Large intestine (tissue), 3 donors: ENCODE measurements at regions not wholly inside any gene's neighbourhood (a gene's known extent, or its start where the extent isn't known, plus 50 kb on each side); places are given as distances from the start of the nearest gene placed in this dataset.

Experiments
- DNase-seq, 2 donors: peaks; one replicate each; pipeline versions ENCODE4 v3.0.0 to v3.0.0-alpha.2; 2013
- H3K27ac ChIP-seq: one replicate; pipeline ENCODE4 v1.5.1; 2013; ENCODE audit warnings: low read length
- H3K27me3 ChIP-seq: 2 replicates; pipeline ENCODE4 v1.6.1; 2013; ENCODE audit warnings: low read length; ENCODE audit not compliant: control insufficient read depth, insufficient read depth
- H3K36me3 ChIP-seq: 2 replicates; pipeline ENCODE4 v1.6.1; 2013; ENCODE audit warnings: low read length; ENCODE audit not compliant: control insufficient read depth, insufficient read depth
- H3K4me1 ChIP-seq: one replicate; pipeline ENCODE4 v1.6.1; 2013; ENCODE audit warnings: low read length; ENCODE audit not compliant: control insufficient read depth, insufficient read depth
- H3K4me3 ChIP-seq: one replicate; pipeline ENCODE4 v1.5.1; 2013; ENCODE audit warnings: low read length
- H3K9me3 ChIP-seq: one replicate; pipeline ENCODE4 v1.6.1; 2013; ENCODE audit warnings: mild to moderate bottlenecking, low read depth, low read length, moderate library complexity; ENCODE audit not compliant: control insufficient read depth
- WGBS: methylation state at CpG from one replicate; pipeline ENCODE4 v1.1.5; 2013; ENCODE audit warnings: low lambda C conversion rate; ENCODE audit not compliant: insufficient coverage; 5-methylcytosine and 5-hydroxymethylcytosine counted together

GRCh38 chr22:49189871-49190270 is 637.8 kb downstream of the BRD1 start:
- Histone ChIP-seq H3K9me3 (no peaks in the 10 kb centered on the region), H3K4me1 (no peaks in the 10 kb centered on the region), H3K36me3 (no peaks in the 10 kb centered on the region), H3K27me3 (no peaks in the 10 kb centered on the region), H3K4me3 (no peak overlapping the region), H3K27ac (no peak overlapping the region)
- no peak for DNase-seq
- no CpG with 5 or more reads among the region's 14 CpGs for WGBS

- H3K4me3 ChIP-seq, result no peak overlapping the region
- H3K27ac ChIP-seq, result no peak overlapping the region
- no CpG with 5 or more reads among the region's 10 CpGs for WGBS
- DNase-seq, result no peak
- H3K9me3 ChIP-seq, result no peaks in the 10 kb centered on the region
- no peaks in the 10 kb centered on the region for H3K27me3 ChIP-seq
- H3K4me1 ChIP-seq, result no peaks in the 10 kb centered on the region
- H3K36me3 ChIP-seq, result no peaks in the 10 kb centered on the region
Observed at GRCh38 chr22:49188591-49188990, 639.1 kb downstream of the BRD1 start.

GRCh38 chr22:49188091-49188490 is 639.6 kb downstream of the BRD1 start:
- 85% methylated on average over 2 of the region's 8 CpGs for WGBS
- Histone ChIP-seq H3K27me3 (no peaks in the 10 kb centered on the region), H3K36me3 (no peaks in the 10 kb centered on the region), H3K4me3 (no peak overlapping the region), H3K9me3 (no peaks in the 10 kb centered on the region), H3K4me1 (no peaks in the 10 kb centered on the region), H3K27ac (no peak overlapping the region)
- DNase-seq, result no peak

GRCh38 chr22:49186762-49187161 is 640.9 kb downstream of the BRD1 start:
- WGBS, result 100% methylated on average over 1 of the region's 12 CpGs

GRCh38 chr22:49186293-49186692 is 641.4 kb downstream of the BRD1 start:
- H3K36me3 ChIP-seq, result no peaks in the 10 kb centered on the region
- WGBS, result no CpG with 5 or more reads among the region's 1 CpG
- no peak overlapping the region for H3K27ac ChIP-seq
- H3K9me3 ChIP-seq, result no peaks in the 10 kb centered on the region
- H3K4me1 ChIP-seq, result no peaks in the 10 kb centered on the region
- DNase-seq, result no peak
- no peaks in the 10 kb centered on the region for H3K27me3 ChIP-seq
- H3K4me3 ChIP-seq, result no peak overlapping the region

More at GRCh38 chr22:49186762-49187161, 640.9 kb downstream of the BRD1 start:
- H3K36me3 ChIP-seq, result no peaks in the 10 kb centered on the region
- H3K27ac ChIP-seq, result no peak overlapping the region
- DNase-seq, result no peak
- no peaks in the 10 kb centered on the region for H3K4me1 ChIP-seq
- no peaks in the 10 kb centered on the region for H3K27me3 ChIP-seq
- no peaks in the 10 kb centered on the region for H3K9me3 ChIP-seq
- H3K4me3 ChIP-seq, result no peak overlapping the region

GRCh38 chr22:49185312-49185969 is 642.2 kb downstream of the BRD1 start:
- Histone ChIP-seq H3K27ac (no peak overlapping the region), H3K4me1 (no peaks in the 10 kb centered on the region), H3K36me3 (no peaks in the 10 kb centered on the region), H3K27me3 (no peaks in the 10 kb centered on the region), H3K9me3 (no peaks in the 10 kb centered on the region), H3K4me3 (no peak overlapping the region)
- DNase-seq, result peak in 1 of 2 donors; percentile 17
- WGBS, result 100% methylated on average over 2 of the region's 4 CpGs

GRCh38 chr22:49184736-49185135 is 642.9 kb downstream of the BRD1 start:
- no CpG with 5 or more reads among the region's 15 CpGs for WGBS

GRCh38 chr22:49183826-49184216 is 643.9 kb downstream of the BRD1 start:
- Histone ChIP-seq H3K9me3 (no peaks in the 10 kb centered on the region), H3K36me3 (no peaks in the 10 kb centered on the region), H3K27ac (no peak overlapping the region), H3K4me1 (no peaks in the 10 kb centered on the region), H3K4me3 (no peak overlapping the region), H3K27me3 (no peaks in the 10 kb centered on the region)
- WGBS, result no CpG with 5 or more reads among the region's 26 CpGs
- DNase-seq, result no peak

More at GRCh38 chr22:49184736-49185135, 642.9 kb downstream of the BRD1 start:
- Histone ChIP-seq H3K4me1 (no peaks in the 10 kb centered on the region), H3K36me3 (no peaks in the 10 kb centered on the region), H3K27ac (no peak overlapping the region), H3K27me3 (no peaks in the 10 kb centered on the region), H3K9me3 (no peaks in the 10 kb centered on the region), H3K4me3 (no peak overlapping the region)
- DNase-seq, result no peak

- WGBS, result no CpG with 5 or more reads among the region's 22 CpGs
Observed at GRCh38 chr22:49183208-49183825, 644.4 kb downstream of the BRD1 start.

GRCh38 chr22:49182416-49182815 is 645.3 kb downstream of the BRD1 start:
- Histone ChIP-seq H3K36me3 (no peaks in the 10 kb centered on the region), H3K4me3 (no peak overlapping the region), H3K27me3 (no peaks in the 10 kb centered on the region), H3K27ac (no peak overlapping the region), H3K4me1 (no peaks in the 10 kb centered on the region), H3K9me3 (no peaks in the 10 kb centered on the region)
- 100% methylated on average over 1 of the region's 20 CpGs for WGBS
- DNase-seq, result no peak

More at GRCh38 chr22:49183208-49183825, 644.4 kb downstream of the BRD1 start:
- H3K27ac ChIP-seq, result no peak overlapping the region
- H3K4me1 ChIP-seq, result no peaks in the 10 kb centered on the region
- H3K9me3 ChIP-seq, result no peaks in the 10 kb centered on the region
- H3K27me3 ChIP-seq, result no peaks in the 10 kb centered on the region
- no peak for DNase-seq
- no peak overlapping the region for H3K4me3 ChIP-seq
- no peaks in the 10 kb centered on the region for H3K36me3 ChIP-seq

GRCh38 chr22:49181942-49182341 is 645.7 kb downstream of the BRD1 start:
- Histone ChIP-seq H3K4me1 (no peaks in the 10 kb centered on the region), H3K4me3 (no peak overlapping the region), H3K27me3 (no peaks in the 10 kb centered on the region), H3K27ac (no peak overlapping the region), H3K36me3 (no peaks in the 10 kb centered on the region), H3K9me3 (no peaks in the 10 kb centered on the region)
- WGBS, result no CpG with 5 or more reads among the region's 15 CpGs
- no peak for DNase-seq
